CD14-positive monocyte (primary cell): ENCODE measurements at regions not wholly inside any gene's neighbourhood (a gene's known extent, or its start where the extent isn't known, plus 50 kb on each side); places are given as distances from the start of the nearest gene placed in this dataset.

Experiments
- DNase-seq, 3 donors: peaks; one replicate each; pipeline ENCODE4 v3.0.0-alpha.2; 2011 to 2022
- H2AFZ ChIP-seq: 2 replicates; pipeline ENCODE4 v1.6.0; 2012; ENCODE audit warnings: mild to moderate bottlenecking, low read depth, low read length, inconsistent platforms; ENCODE audit not compliant: insufficient read depth, poor library complexity, severe bottlenecking
- H3K27ac ChIP-seq, 2 donors: 1 replicate in 1 of 2; 2 replicates in 1 of 2; pipeline ENCODE4 v1.5.1; 2012 to 2013; ENCODE audit warnings: low read length in 2 of 2, control low read depth in 1 of 2, inconsistent platforms in 1 of 2, low read depth in 1 of 2, mild to moderate bottlenecking in 1 of 2
- H3K27me3 ChIP-seq, 2 donors: one replicate each; pipeline versions ENCODE4 v1.6.0 to v1.6.1; 2011 to 2013; ENCODE audit warnings: low read length in 2 of 2; ENCODE audit not compliant: control insufficient read depth in 2 of 2, insufficient read depth in 2 of 2
- H3K36me3 ChIP-seq, 2 donors: replicated peaks in 1 of 2; 1 replicate in 1 of 2; 2 replicates in 1 of 2; pipeline versions ENCODE4 v1.5.1 to v1.6.1; 2012 to 2013; ENCODE audit warnings: low read length in 2 of 2, control low read depth in 1 of 2, inconsistent platforms in 1 of 2, mild to moderate bottlenecking in 1 of 2; ENCODE audit not compliant: insufficient read depth in 2 of 2, control insufficient read depth in 1 of 2
- H3K4me1 ChIP-seq, 2 donors: 1 replicate in 1 of 2; 2 replicates in 1 of 2; pipeline versions ENCODE4 v1.5.1 to v1.6.1; 2012 to 2013; ENCODE audit warnings: low read length in 2 of 2, control low read depth in 1 of 2, inconsistent platforms in 1 of 2, mild to moderate bottlenecking in 1 of 2, moderate library complexity in 1 of 2; ENCODE audit not compliant: insufficient read depth in 2 of 2, control insufficient read depth in 1 of 2
- H3K4me2 ChIP-seq: replicated peaks from 2 replicates; pipeline ENCODE3; 2012; ENCODE audit warnings: low read length, moderate library complexity, mild to moderate bottlenecking; ENCODE audit not compliant: poor library complexity, severe bottlenecking; ENCODE audit errors: extremely low read depth
- H3K4me3 ChIP-seq, 3 experiments: fragments of 200-600 bp in 1 of 3; sonication (generic) in 1 of 3; replicated peaks in 1 of 3; 1 replicate in 2 of 3; 2 replicates in 1 of 3; pipeline ENCODE4 v1.5.1; 2011 to 2013; ENCODE audit warnings: low read length in 3 of 3, mild to moderate bottlenecking in 3 of 3, control low read depth in 2 of 3, low read depth in 2 of 3, inconsistent platforms in 1 of 3, moderate library complexity in 1 of 3
- H3K79me2 ChIP-seq: 2 replicates; pipeline ENCODE4 v1.6.0; 2012; ENCODE audit warnings: mild to moderate bottlenecking, control low read depth, inconsistent platforms, low read length, moderate library complexity; ENCODE audit not compliant: insufficient read depth
- H3K9ac ChIP-seq: 2 replicates; pipeline ENCODE4 v1.6.0; 2017; ENCODE audit warnings: low read length, mild to moderate bottlenecking; ENCODE audit not compliant: insufficient read depth, poor library complexity, severe bottlenecking
- H3K9me3 ChIP-seq, 2 donors: replicated peaks in 1 of 2; 1 replicate in 1 of 2; 2 replicates in 1 of 2; pipeline versions ENCODE4 v1.5.1 to v1.6.1; 2012 to 2013; ENCODE audit warnings: low read length in 2 of 2, control low read depth in 1 of 2; ENCODE audit not compliant: control insufficient read depth in 1 of 2, insufficient read depth in 1 of 2
- H4K20me1 ChIP-seq: 2 replicates; pipeline ENCODE4 v1.6.0; 2012; ENCODE audit warnings: mild to moderate bottlenecking, low read length, control low read depth, moderate library complexity; ENCODE audit not compliant: insufficient read depth
- H3K27ac Mint-ChIP-seq, 7 donors: one replicate each; pipeline ENCODE4 v1.8.0; 2020; ENCODE audit warnings: mild to moderate bottlenecking in 7 of 7, mixed read lengths in 7 of 7, moderate library complexity in 6 of 7, inconsistent platforms in 2 of 7
- H3K27me3 Mint-ChIP-seq, 3 donors: one replicate each; pipeline ENCODE4 v1.8.0; 2021 to 2022; ENCODE audit warnings: low read depth in 3 of 3, mild to moderate bottlenecking in 3 of 3, mixed read lengths in 3 of 3, moderate library complexity in 3 of 3, inconsistent platforms in 1 of 3
- H3K36me3 Mint-ChIP-seq, 2 donors: one replicate each; pipeline ENCODE4 v1.8.0; 2020; ENCODE audit warnings: mixed read lengths in 2 of 2, inconsistent platforms in 1 of 2, mild to moderate bottlenecking in 1 of 2
- H3K4me1 Mint-ChIP-seq: one replicate; pipeline ENCODE4 v1.8.0; 2020; ENCODE audit warnings: mild to moderate bottlenecking, mixed read lengths
- H3K4me3 Mint-ChIP-seq, 2 donors: one replicate each; pipeline ENCODE4 v1.8.0; 2020; ENCODE audit warnings: mild to moderate bottlenecking in 2 of 2, mixed read lengths in 2 of 2, moderate library complexity in 1 of 2
- H3K9me3 Mint-ChIP-seq, 7 donors: one replicate each; pipeline ENCODE4 v1.8.0; 2020 to 2022; ENCODE audit warnings: mixed read lengths in 7 of 7, mild to moderate bottlenecking in 6 of 7, moderate library complexity in 6 of 7, inconsistent platforms in 2 of 7
- WGBS: methylation state at CpG from one replicate; pipeline ENCODE4 v1.1.5; 2013; ENCODE audit warnings: missing lambda C conversion rate; ENCODE audit not compliant: insufficient coverage; 5-methylcytosine and 5-hydroxymethylcytosine counted together
- intact Hi-C, 2 donors: fragments of 100-400 bp; cut with micrococcal nuclease; formaldehyde crosslinking; loops; one replicate each; pipeline versions ENCODE4 v1.15.0 to v1.15.1; 2023
- TF ChIP-seq, protein P1 (sequence below): fragments of 200-600 bp; IDR thresholded peaks from one replicate; pipeline ENCODE4 v1.8.0; 2022; ENCODE audit warnings: antibody characterized with exemption, mild to moderate bottlenecking

- no peak overlapping the region for H3K4me3 Mint-ChIP-seq
- Histone ChIP-seq H4K20me1 (no peaks in the 10 kb centered on the region), H2AFZ (no peak overlapping the region), H3K4me3 (no peak overlapping the region), H3K79me2 (no peaks in the 10 kb centered on the region), H3K4me1 (peaks cover 0 to 8% of the 10 kb centered on the region in 2 donors), H3K36me3 (no peaks in the 10 kb centered on the region), H3K27ac (no peak overlapping the region), H3K9ac (no peak overlapping the region), H3K9me3 (no peaks in the 10 kb centered on the region), H3K4me2 (no peak overlapping the region), H3K27me3 (no peaks in the 10 kb centered on the region)
- DNase-seq = no peak
- no CpG with 5 or more reads among the region's 2 CpGs for WGBS
- intact Hi-C loops = no loop called here
- H3K27me3 Mint-ChIP-seq = no peaks in the 10 kb centered on the region
- H3K27ac Mint-ChIP-seq = no peak overlapping the region
- H3K4me1 Mint-ChIP-seq = peaks cover 4% of the 10 kb centered on the region
- H3K36me3 Mint-ChIP-seq = no peaks in the 10 kb centered on the region
- TF ChIP-seq, protein P1, sequence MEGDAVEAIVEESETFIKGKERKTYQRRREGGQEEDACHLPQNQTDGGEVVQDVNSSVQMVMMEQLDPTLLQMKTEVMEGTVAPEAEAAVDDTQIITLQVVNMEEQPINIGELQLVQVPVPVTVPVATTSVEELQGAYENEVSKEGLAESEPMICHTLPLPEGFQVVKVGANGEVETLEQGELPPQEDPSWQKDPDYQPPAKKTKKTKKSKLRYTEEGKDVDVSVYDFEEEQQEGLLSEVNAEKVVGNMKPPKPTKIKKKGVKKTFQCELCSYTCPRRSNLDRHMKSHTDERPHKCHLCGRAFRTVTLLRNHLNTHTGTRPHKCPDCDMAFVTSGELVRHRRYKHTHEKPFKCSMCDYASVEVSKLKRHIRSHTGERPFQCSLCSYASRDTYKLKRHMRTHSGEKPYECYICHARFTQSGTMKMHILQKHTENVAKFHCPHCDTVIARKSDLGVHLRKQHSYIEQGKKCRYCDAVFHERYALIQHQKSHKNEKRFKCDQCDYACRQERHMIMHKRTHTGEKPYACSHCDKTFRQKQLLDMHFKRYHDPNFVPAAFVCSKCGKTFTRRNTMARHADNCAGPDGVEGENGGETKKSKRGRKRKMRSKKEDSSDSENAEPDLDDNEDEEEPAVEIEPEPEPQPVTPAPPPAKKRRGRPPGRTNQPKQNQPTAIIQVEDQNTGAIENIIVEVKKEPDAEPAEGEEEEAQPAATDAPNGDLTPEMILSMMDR = no peak
- peaks cover 0 to 5% (median under 1%) of the 10 kb centered on the region in 7 donors for H3K9me3 Mint-ChIP-seq
Measured at GRCh38 chr12:88309546-88309945, 167.4 kb downstream of the TMTC3 start.

DNA sequence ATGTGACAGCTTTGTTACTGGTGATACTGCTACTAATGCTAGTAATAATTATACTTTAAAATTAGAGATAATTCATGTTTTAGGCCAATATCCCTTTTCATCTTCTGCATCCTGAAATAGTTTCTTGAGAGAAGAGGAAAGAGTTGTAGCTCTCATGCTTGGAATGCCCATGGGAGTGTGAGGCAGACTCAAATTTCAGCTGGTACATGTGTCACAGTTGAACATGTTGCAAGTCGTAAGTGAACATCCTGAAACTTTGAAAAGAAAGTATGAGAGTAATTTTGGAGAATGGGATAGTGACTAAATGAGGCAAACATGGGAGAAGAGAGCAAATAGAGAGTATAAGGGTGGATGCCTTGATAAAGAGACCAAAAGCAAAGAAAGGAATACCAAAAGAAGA, 168.0 kb downstream of the TMTC3 start:
- H3K36me3 Mint-ChIP-seq = no peaks in the 10 kb centered on the region
- H3K4me3 Mint-ChIP-seq = no peak overlapping the region
- no peaks in the 10 kb centered on the region for H3K9me3 ChIP-seq
- H3K4me1 Mint-ChIP-seq = peaks cover 4% of the 10 kb centered on the region
- WGBS = 100% methylated on average over 1 of the region's 1 CpG
- H3K4me2 ChIP-seq = no peak overlapping the region
- no peak overlapping the region for H3K9ac ChIP-seq
- H3K4me1 ChIP-seq = peaks cover 0 to 8% of the 10 kb centered on the region in 2 donors
- intact Hi-C loops = no loop called here
- no peak for DNase-seq
- H3K4me3 ChIP-seq = no peak overlapping the region
- no peak overlapping the region for H2AFZ ChIP-seq
- H3K27ac Mint-ChIP-seq = no peak overlapping the region
- TF ChIP-seq, protein P1 = no peak
- no peaks in the 10 kb centered on the region for H4K20me1 ChIP-seq
- H3K27me3 ChIP-seq = no peaks in the 10 kb centered on the region
- no peaks in the 10 kb centered on the region for H3K79me2 ChIP-seq
- H3K27me3 Mint-ChIP-seq = no peaks in the 10 kb centered on the region
- H3K27ac ChIP-seq = no peak overlapping the region
- H3K36me3 ChIP-seq = no peaks in the 10 kb centered on the region
- peaks cover 0 to 5% (median 0%) of the 10 kb centered on the region in 7 donors for H3K9me3 Mint-ChIP-seq
